ENCODE measurements at regions not wholly inside any gene's neighbourhood (a gene's known extent, or its start where the extent isn't known, plus 50 kb on each side); places are given as distances from the start of the nearest gene placed in this dataset.

- 10 to 25% (median 24%) methylated on average over 1 of the region's 1 CpG for WGBS, 4 donors
- H3K9me3 ChIP-seq (replicated peaks in 1 of 3) = no peaks in the 10 kb centered on the region
- H3K27me3 ChIP-seq = no peaks in the 10 kb centered on the region
- H3K27ac ChIP-seq = no peak overlapping the region
- no peak overlapping the region for H3K4me3 ChIP-seq
- intact Hi-C loops (cut with DNase I) = no loop called here
- DNase-seq = no peak
- H3K4me1 ChIP-seq (replicated peaks in 1 of 2) = no peaks in the 10 kb centered on the region
- TF ChIP-seq POLR2A (IDR thresholded peaks at IDR 0.05) (no peak), CTCF (IDR thresholded peaks at IDR 0.05) (no peak)
- H3K36me3 ChIP-seq (replicated peaks in 1 of 2) = no peaks in the 10 kb centered on the region
Measured at GRCh38 chr17:13134076-13134475, 116.2 kb upstream of the ELAC2 start.

GRCh38 chr17:13131225-13131624, 113.4 kb upstream of the ELAC2 start:
- H3K9me3 ChIP-seq (replicated peaks in 1 of 3) = no peaks in the 10 kb centered on the region
- intact Hi-C loops (cut with DNase I) = no loop called here
- no peak overlapping the region for H3K4me3 ChIP-seq
- 54 to 64% (median 57%) methylated on average over 5 of the region's 5 CpGs for WGBS, 4 donors
- H3K4me1 ChIP-seq (replicated peaks in 1 of 2) = no peaks in the 10 kb centered on the region
- DNase-seq = no peak
- TF ChIP-seq POLR2A (IDR thresholded peaks at IDR 0.05) = no peak
- no peak for TF ChIP-seq CTCF (IDR thresholded peaks at IDR 0.05)
- no peaks in the 10 kb centered on the region for H3K36me3 ChIP-seq (replicated peaks in 1 of 2)
- H3K27me3 ChIP-seq = no peaks in the 10 kb centered on the region
- no peak overlapping the region for H3K27ac ChIP-seq

GRCh38 chr17:13129356-13129755, 111.5 kb upstream of the ELAC2 start:
- Histone ChIP-seq H3K36me3 (replicated peaks in 1 of 2) (no peaks in the 10 kb centered on the region), H3K9me3 (replicated peaks in 1 of 3) (no peaks in the 10 kb centered on the region), H3K27ac (no peak overlapping the region), H3K4me1 (replicated peaks in 1 of 2) (no peaks in the 10 kb centered on the region), H3K27me3 (no peaks in the 10 kb centered on the region), H3K4me3 (no peak overlapping the region)
- TF ChIP-seq CTCF (IDR thresholded peaks at IDR 0.05) = no peak
- TF ChIP-seq POLR2A (IDR thresholded peaks at IDR 0.05) = no peak
- WGBS, 4 donors = 62 to 86% (median 79%) methylated on average over 2 of the region's 2 CpGs
- no peak for DNase-seq
- intact Hi-C loops (cut with DNase I) = no loop called here

GRCh38 chr17:13128676-13129075, 110.8 kb upstream of the ELAC2 start:
- intact Hi-C loops (cut with DNase I) = no loop called here
- no peak overlapping the region for H3K4me3 ChIP-seq
- no peak for DNase-seq
- WGBS, 4 donors = 71 to 81% (median 79%) methylated on average over 1 of the region's 1 CpG
- no peaks in the 10 kb centered on the region for H3K9me3 ChIP-seq (replicated peaks in 1 of 3)
- H3K27me3 ChIP-seq = no peaks in the 10 kb centered on the region
- H3K36me3 ChIP-seq (replicated peaks in 1 of 2) = no peaks in the 10 kb centered on the region
- TF ChIP-seq CTCF (IDR thresholded peaks at IDR 0.05) = no peak
- TF ChIP-seq POLR2A (IDR thresholded peaks at IDR 0.05) = no peak
- no peak overlapping the region for H3K27ac ChIP-seq
- H3K4me1 ChIP-seq (replicated peaks in 1 of 2) = no peaks in the 10 kb centered on the region
